Activated CD4-positive, alpha-beta T cell treated with anti-CD3 and anti-CD28 coated beads, Interleukin-2, amount 10 ng/mL, durations not matched to agents 24 days and 14 days (primary cell): ENCODE measurements at regions not wholly inside any gene's neighbourhood (a gene's known extent, or its start where the extent isn't known, plus 50 kb on each side); places are given as distances from the start of the nearest gene placed in this dataset.
"Not testable (repeated sequence)": the region's sequence is repeated elsewhere in the genome, so short reads cannot be mapped to it uniquely, and the experiment has no call there.

Experiments
- DNase-seq: peaks from one replicate; pipeline ENCODE4 v3.0.0; 2022
- H3K27ac Mint-ChIP-seq: one replicate; pipeline ENCODE4 v1.8.0; 2022; ENCODE audit warnings: mild to moderate bottlenecking, mixed read lengths
- H3K27me3 Mint-ChIP-seq: one replicate; pipeline ENCODE4 v1.8.0; 2022; ENCODE audit warnings: mixed read lengths
- H3K36me3 Mint-ChIP-seq: one replicate; pipeline ENCODE4 v1.8.0; 2022; ENCODE audit warnings: low read depth, mild to moderate bottlenecking, mixed read lengths
- H3K4me1 Mint-ChIP-seq: one replicate; pipeline ENCODE4 v1.8.0; 2021; ENCODE audit warnings: mixed read lengths
- H3K4me3 Mint-ChIP-seq: one replicate; pipeline ENCODE4 v1.8.0; 2022; ENCODE audit warnings: mild to moderate bottlenecking, moderate library complexity, mixed read lengths
- H3K9me3 Mint-ChIP-seq: one replicate; pipeline ENCODE4 v1.8.0; 2021; ENCODE audit warnings: mixed read lengths
- intact Hi-C: fragments of 100-400 bp; cut with micrococcal nuclease; formaldehyde crosslinking; loops from one replicate; pipeline ENCODE4 v1.15.1; 2023

DNA sequence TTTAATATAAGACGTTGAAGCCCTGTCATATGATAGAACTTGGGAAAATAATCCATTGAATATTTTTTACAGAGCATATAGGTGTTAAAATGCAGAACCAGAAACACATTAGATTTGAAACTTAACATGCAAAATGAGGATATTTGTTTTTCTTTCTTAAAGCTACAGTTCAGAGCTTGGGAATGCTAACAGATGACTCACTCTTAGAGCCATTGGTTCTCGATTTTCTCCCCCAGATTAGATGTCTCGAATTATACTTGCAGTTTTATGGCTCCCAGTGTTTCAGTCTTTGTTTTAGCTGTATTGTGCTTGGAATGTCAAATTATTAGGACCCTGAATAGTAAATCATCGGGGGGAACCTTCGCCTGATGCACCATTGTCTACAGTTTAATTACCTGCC is 575.7 kb upstream of the ZP4 start:
- intact Hi-C loops, result no loop called here
- Mint-ChIP-seq H3K27me3 (no peaks in the 10 kb centered on the region), H3K36me3 (no peaks in the 10 kb centered on the region), H3K4me3 (no peak overlapping the region), H3K27ac (no peak overlapping the region), H3K4me1 (no peaks in the 10 kb centered on the region), H3K9me3 (no peaks in the 10 kb centered on the region)
- DNase-seq, result no peak

DNA sequence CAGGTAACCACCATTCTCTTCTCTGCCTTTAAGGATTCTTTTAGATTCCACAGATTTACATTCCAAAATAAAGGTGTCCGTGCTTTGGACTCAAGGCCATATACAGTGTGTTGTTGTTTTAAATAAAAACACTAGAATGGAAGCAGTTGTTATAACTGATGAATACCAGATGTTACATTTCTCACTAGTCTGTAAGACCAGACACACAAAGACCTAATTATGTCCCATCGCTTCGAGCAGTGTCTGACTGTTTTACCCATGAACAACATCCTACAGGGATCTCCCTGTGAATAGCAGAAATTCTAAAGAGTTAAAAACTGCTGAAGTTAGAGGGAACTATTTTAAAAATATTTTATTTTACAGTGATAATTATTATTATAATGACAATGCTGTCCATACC is 574.7 kb upstream of the ZP4 start:
- no peak for DNase-seq
- H3K27me3 Mint-ChIP-seq, result no peaks in the 10 kb centered on the region
- no peak overlapping the region for H3K27ac Mint-ChIP-seq
- H3K36me3 Mint-ChIP-seq, result no peaks in the 10 kb centered on the region
- no peaks in the 10 kb centered on the region for H3K4me1 Mint-ChIP-seq
- no peak overlapping the region for H3K4me3 Mint-ChIP-seq
- no peaks in the 10 kb centered on the region for H3K9me3 Mint-ChIP-seq
- intact Hi-C loops, result no loop called here

DNA sequence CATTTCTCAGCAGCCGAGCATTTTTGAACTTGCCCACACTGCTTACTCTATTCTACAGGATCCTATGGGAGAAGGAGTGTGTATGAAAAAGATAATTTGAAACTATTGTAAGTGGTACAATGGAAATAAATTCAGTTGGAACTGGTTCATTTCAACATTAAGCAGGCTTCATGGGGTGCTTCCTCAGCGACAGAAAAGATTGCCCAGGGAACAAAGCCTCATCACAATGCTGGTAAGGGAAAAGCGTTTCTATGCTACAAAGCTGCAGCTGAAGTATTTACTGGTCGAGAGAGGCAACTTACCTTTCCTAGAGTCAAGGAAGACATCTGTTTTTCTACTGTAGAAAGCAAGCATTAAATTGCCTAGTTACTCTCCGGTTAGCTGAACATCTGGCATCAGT is 568.2 kb upstream of the ZP4 start:
- DNase-seq, result no peak
- Mint-ChIP-seq H3K9me3 (no peaks in the 10 kb centered on the region), H3K36me3 (no peaks in the 10 kb centered on the region), H3K27ac (no peak overlapping the region), H3K4me3 (no peak overlapping the region), H3K27me3 (no peaks in the 10 kb centered on the region), H3K4me1 (no peaks in the 10 kb centered on the region)
- intact Hi-C loops, result no loop called here

DNA sequence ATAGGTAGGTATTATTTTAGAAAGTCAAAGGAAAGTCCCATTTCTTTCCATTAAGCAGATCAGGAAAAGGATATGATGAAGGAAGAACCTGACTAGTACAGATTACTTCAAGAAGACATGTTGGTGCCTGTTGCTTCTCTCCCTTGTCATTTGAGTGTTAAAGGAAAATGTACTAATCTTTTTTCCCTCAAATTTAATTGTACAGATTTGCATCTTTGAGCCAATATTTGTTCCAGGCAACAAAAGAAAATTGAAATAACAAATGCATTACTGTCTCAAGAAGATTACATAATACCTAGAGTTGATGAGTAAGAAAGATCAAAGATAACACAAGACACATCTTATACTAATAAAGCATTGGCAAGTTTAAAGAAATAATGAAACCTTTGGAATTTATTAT is 566.9 kb upstream of the ZP4 start:
- Mint-ChIP-seq H3K9me3 (no peaks in the 10 kb centered on the region), H3K27ac (no peak overlapping the region), H3K36me3 (no peaks in the 10 kb centered on the region), H3K4me1 (no peaks in the 10 kb centered on the region), H3K4me3 (no peak overlapping the region), H3K27me3 (no peaks in the 10 kb centered on the region)
- no peak for DNase-seq
- intact Hi-C loops, result no loop called here

DNA sequence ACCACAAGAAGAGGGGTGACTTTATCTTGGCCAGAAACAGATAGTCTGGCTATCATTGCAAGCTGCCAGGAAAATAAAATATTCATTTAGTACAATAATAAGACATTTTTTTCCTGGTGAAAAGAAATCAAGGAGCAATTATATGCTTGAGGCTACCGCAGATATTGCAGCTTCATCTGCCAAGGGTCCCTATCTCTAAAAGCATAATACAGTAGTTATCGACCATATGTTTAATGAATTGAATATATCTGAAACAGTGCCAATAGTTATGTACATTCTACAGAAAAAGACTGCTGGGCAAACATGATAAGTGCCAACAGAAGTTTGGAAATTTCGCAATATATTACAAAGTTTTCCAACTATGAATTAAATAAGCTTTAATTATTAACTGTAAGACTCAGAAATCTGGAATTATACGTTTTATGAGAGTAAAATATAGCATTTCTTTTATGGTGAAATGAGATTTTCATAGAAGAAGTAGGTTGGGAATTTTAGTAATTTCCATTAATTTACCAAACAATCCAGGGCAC is 561.1 kb upstream of the ZP4 start:
- Mint-ChIP-seq H3K27ac (no peak overlapping the region), H3K27me3 (no peaks in the 10 kb centered on the region), H3K9me3 (no peaks in the 10 kb centered on the region), H3K4me1 (no peaks in the 10 kb centered on the region), H3K36me3 (no peaks in the 10 kb centered on the region), H3K4me3 (no peak overlapping the region)
- intact Hi-C loops, result no loop called here
- no peak for DNase-seq

DNA sequence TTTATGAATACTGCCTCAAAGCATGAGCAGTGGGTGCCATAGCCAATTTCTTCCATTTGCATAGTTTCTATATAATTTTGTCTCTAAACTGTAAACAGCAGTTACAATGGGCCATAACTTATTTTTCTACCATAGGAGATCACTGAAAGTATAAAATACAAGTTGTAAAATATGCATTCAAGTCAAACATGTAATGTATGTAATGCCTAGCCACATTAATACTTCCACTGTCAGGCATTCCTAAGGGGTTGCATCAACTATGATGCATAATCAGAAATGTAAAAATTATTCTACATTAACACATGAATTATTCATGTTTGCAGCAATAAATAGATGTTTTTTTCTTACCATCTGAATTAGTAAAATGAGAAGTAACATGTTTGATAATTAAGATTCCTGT is 560.3 kb upstream of the ZP4 start:
- Mint-ChIP-seq H3K4me1 (no peaks in the 10 kb centered on the region), H3K4me3 (no peak overlapping the region)
- DNase-seq, result no peak

DNA sequence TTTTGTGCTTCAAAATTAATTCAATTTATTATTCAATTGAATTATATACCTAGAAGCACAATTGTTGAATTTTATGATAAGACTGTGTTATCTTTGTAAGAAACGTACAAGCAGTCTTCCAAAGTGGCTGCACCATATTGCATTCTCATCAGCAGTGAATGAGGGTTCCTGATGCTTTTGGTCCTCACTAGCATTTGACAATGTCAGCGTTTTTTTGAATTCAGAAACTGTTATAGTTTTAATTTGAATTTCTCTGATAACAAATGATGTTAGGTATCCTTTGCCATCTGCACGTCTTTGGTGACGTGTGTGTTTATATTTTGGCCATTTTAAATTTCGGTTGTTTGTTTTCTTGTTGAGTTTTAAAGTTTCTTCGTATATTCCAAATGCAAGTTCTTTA is 553.0 kb upstream of the ZP4 start:
- Mint-ChIP-seq H3K4me3 (no peak overlapping the region), H3K4me1 (no peaks in the 10 kb centered on the region), H3K27ac (no peak overlapping the region), H3K9me3 (peaks cover 4% of the 10 kb centered on the region), H3K27me3 (no peaks in the 10 kb centered on the region), H3K36me3 (no peaks in the 10 kb centered on the region)
- intact Hi-C loops, result no loop called here
- DNase-seq, result no peak

More for the DNA sequence above, 560.3 kb upstream of the ZP4 start:
- H3K9me3 Mint-ChIP-seq, result no peaks in the 10 kb centered on the region
- H3K27me3 Mint-ChIP-seq, result no peaks in the 10 kb centered on the region
- H3K36me3 Mint-ChIP-seq, result no peaks in the 10 kb centered on the region
- intact Hi-C loops, result no loop called here
- no peak overlapping the region for H3K27ac Mint-ChIP-seq

DNA sequence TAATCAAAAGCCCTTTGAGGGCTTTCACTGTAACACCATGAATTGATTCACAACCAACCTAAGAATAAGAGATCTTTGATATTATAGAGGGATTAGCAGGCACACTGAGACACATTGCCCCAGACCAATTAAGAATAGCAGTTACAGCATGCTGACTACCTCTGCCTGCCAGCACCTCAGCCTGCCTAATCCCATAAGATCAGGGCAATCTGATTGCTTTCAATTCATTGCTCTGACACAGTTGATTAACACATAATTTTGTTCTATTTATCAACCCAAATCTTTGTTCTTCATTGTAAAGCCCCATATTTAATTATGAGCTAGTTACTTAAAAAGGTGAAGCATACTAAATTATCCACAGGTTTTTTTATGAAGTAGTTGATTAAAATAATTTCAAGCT is 548.8 kb upstream of the ZP4 start:
- H3K9me3 Mint-ChIP-seq, result peaks cover 4% of the 10 kb centered on the region
- no peak overlapping the region for H3K27ac Mint-ChIP-seq
- intact Hi-C loops, result no loop called here
- no peaks in the 10 kb centered on the region for H3K4me1 Mint-ChIP-seq
- H3K27me3 Mint-ChIP-seq, result no peaks in the 10 kb centered on the region
- no peaks in the 10 kb centered on the region for H3K36me3 Mint-ChIP-seq
- DNase-seq, result no peak
- no peak overlapping the region for H3K4me3 Mint-ChIP-seq

DNA sequence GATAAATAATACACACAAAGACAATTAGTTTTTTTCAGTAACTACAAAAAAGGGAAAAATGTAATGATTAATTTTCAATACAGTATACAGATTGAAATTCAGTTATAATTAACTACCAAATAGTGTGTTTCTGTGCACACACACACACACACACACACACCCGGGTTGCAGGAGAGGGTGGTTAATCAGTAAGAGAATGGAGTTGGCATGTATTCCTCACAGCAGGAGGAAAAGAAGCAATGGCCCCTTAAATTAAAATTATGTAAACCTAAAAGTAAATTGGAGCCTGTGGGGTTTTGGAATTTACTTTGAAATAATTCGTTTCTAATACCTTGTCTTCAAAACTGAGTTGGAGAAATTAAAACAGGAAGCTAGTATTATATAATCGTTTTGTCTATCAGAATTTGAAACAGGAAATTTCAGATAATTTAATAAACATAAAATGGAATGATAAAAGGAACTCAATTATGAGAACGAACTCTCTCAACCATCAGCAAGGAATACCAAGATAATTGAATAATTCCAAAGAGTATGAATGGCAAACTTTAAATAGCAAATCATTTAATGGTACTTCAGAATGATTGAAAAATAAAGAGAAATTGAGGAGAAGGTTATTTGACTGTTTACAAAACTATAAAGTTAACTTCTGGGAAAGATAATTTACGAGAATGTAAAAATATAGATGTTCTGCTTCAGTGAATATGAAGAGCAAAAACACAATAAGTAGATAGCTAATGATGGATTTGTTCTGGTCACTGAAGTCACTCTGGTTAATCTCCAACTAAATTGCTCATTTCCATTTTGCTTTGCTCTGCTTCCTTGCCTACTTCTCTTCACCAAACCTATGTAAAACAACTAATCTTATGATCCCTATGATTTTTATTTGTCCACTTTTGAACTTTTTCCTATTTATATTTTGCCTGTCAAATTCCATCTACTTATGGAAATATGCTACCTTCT is 547.9 kb upstream of the ZP4 start:
- Mint-ChIP-seq H3K36me3 (no peaks in the 10 kb centered on the region), H3K4me3 (no peak overlapping the region), H3K4me1 (no peaks in the 10 kb centered on the region), H3K27me3 (no peaks in the 10 kb centered on the region), H3K27ac (peak overlapping the region; percentile 31), H3K9me3 (peaks cover 4% of the 10 kb centered on the region)
- intact Hi-C loops, result no loop called here
- DNase-seq, result no peak

DNA sequence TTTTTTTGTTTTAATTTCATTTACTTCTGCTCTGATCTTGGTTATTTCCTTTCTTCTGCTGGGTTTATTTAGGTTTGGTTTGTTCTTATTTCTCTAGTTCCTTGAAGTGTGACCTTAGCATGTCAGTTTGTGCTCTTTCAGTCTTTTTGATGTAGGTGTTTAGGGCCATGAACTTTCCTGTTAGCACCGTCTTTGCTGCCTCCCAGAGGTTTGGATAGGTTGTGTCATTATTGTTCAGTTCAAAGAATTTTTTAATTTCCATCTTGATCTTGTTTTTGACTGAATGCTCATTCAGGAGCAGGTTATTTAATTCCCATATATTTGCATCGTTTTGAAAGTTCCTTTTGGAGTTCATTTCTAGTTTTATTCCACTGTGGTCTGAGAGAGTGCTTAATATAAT is 539.0 kb upstream of the ZP4 start:
- H3K27ac Mint-ChIP-seq, H3K4me1 Mint-ChIP-seq, DNase-seq, H3K27me3 Mint-ChIP-seq, H3K4me3 Mint-ChIP-seq, H3K9me3 Mint-ChIP-seq, H3K36me3 Mint-ChIP-seq, intact Hi-C loops: not testable (repeated sequence)

DNA sequence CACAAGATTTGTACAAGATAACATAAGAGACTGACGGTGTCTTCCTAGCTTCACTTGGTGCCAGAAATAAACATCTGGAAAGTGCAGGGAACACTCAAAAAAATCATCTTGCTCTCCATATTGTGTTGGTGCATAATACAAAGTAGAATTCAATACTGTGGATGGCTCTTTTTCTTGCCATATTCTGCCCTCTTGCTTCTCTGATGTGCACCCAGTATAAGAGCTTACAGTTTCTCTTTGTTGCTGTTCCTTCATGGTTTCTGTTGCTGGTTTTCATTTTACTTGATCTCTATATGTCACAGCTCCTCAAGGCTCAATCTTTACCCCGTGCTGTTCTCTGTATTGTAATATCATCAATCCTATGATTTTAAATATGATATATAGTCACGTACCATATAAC is 528.5 kb upstream of the ZP4 start:
- Mint-ChIP-seq H3K27ac (no peak overlapping the region), H3K4me3 (no peak overlapping the region), H3K4me1 (no peaks in the 10 kb centered on the region), H3K36me3 (no peaks in the 10 kb centered on the region), H3K27me3 (no peaks in the 10 kb centered on the region), H3K9me3 (no peaks in the 10 kb centered on the region)
- DNase-seq, result no peak
- intact Hi-C loops, result no loop called here

DNA sequence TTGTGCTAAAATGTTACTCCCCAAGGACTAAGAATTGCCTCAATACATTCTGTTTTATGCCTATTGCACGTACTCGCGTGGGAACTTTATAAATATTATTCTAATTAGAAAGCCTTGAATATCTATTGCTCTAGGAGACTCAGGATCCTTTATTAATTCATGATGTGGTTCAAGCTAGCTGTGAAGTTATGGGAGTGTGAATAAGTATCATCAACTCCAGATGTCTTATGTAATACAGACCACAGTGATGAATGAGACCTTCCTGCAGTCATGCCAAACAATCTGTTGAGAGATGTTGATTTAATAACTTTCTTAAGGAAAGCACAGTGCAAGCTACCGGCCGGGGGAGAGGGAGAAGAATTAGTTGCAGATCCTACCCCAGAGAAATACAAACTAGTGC is 519.2 kb upstream of the ZP4 start:
- H3K27ac Mint-ChIP-seq, result no peak overlapping the region
- no peaks in the 10 kb centered on the region for H3K36me3 Mint-ChIP-seq
- no peak overlapping the region for H3K4me3 Mint-ChIP-seq
- no peaks in the 10 kb centered on the region for H3K4me1 Mint-ChIP-seq
- no peaks in the 10 kb centered on the region for H3K27me3 Mint-ChIP-seq
- no peak for DNase-seq
- intact Hi-C loops, result no loop called here
- H3K9me3 Mint-ChIP-seq, result no peaks in the 10 kb centered on the region

DNA sequence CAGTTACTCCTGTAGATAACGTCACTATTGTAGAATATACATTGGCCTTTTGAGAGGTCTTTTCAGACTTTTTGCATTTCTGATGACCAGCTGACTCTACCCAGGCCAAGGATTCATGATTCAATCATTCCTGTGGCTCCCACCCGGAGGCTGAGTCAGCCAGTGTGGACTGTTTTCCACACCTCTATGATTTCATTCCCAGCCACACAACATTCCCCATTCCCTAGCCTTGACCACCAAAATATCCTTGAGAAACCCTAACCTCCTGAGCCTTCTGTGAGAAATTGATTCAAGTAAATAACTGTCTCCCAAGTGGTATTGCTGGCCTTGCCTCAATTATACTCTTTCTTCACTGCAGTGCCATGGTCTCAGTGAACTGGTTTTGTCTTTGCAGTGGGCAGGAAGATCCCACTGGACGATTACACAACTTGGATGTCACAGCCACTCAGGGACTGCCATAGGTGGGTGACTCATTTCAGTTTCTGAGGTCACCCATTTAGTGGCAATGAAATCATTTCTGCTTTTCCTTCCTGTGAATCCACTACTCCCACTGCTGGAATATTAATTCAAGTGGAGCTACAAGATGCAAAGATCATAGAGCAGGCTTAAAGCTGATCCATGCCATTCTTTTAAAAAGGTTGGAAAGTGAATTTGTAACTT is 518.6 kb upstream of the ZP4 start:
- H3K27me3 Mint-ChIP-seq, result no peaks in the 10 kb centered on the region
- H3K27ac Mint-ChIP-seq, result no peak overlapping the region
- DNase-seq, result no peak
- intact Hi-C loops, result no loop called here
- H3K36me3 Mint-ChIP-seq, result no peaks in the 10 kb centered on the region
- H3K4me1 Mint-ChIP-seq, result no peaks in the 10 kb centered on the region
- no peak overlapping the region for H3K4me3 Mint-ChIP-seq
- no peaks in the 10 kb centered on the region for H3K9me3 Mint-ChIP-seq

DNA sequence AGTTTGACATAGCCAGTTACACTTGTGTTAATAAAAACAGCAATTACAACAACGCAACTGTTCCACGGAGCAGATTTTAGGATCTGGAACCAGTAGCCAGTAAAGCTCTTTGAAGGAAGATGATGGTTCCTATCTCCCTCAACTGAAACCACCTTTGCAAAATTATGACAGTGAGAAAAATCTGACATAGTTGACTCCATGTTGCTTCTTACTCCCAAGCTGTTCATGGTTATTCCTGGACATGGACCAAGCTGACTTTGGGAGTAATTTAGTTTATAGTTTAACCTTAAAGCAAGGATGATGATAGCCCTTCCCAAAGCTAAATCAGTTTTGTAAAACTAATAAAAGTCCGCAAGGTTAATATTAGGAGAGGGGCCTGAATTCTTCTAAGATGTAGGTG is 518.0 kb upstream of the ZP4 start:
- no peak overlapping the region for H3K27ac Mint-ChIP-seq

More for the DNA sequence above, 518.0 kb upstream of the ZP4 start:
- Mint-ChIP-seq H3K36me3 (no peaks in the 10 kb centered on the region), H3K27me3 (no peaks in the 10 kb centered on the region), H3K9me3 (no peaks in the 10 kb centered on the region), H3K4me3 (no peak overlapping the region), H3K4me1 (no peaks in the 10 kb centered on the region)
- DNase-seq, result no peak
- intact Hi-C loops, result no loop called here
